Posterior cingulate gyrus (tissue), 11 donors: ENCODE measurements at regions not wholly inside any gene's neighbourhood (a gene's known extent, or its start where the extent isn't known, plus 50 kb on each side); places are given as distances from the start of the nearest gene placed in this dataset.
"Not testable (repeated sequence)": the region's sequence is repeated elsewhere in the genome, so short reads cannot be mapped to it uniquely, and the experiment has no call there.

Source experiments
- DNase-seq, 10 donors: peaks; one replicate each; pipeline versions ENCODE4 v3.0.0 to v3.0.0-alpha.2; 2020 to 2021; ENCODE audit warnings: mixed read lengths in 3 of 10
- intact Hi-C: fragments of 100-400 bp; cut with DNase I; formaldehyde crosslinking; loops from one replicate; pipeline ENCODE4 v1.15.1; 2023

GRCh38 chr6:22208026-22208425 is 88.8 kb downstream of the PRL start:
- intact Hi-C loops = no loop called here
- no peak for DNase-seq

GRCh38 chr6:22214314-22214713 is 82.5 kb downstream of the PRL start:
- intact Hi-C loops = no loop called here
- no peak for DNase-seq

GRCh38 chr6:22215474-22215873 is 81.4 kb downstream of the PRL start:
- DNase-seq, intact Hi-C loops: not testable (repeated sequence)

- intact Hi-C loops = no loop called here
- DNase-seq = no peak
These were observed 78.4 kb downstream of the PRL start for GRCh38 chr6:22218410-22218809.

GRCh38 chr6:22219925-22220324 is 76.9 kb downstream of the PRL start:
- no peak for DNase-seq
- intact Hi-C loops = no loop called here

- intact Hi-C loops = no loop called here
- no peak for DNase-seq
These were observed 75.6 kb downstream of the PRL start for GRCh38 chr6:22221211-22221610.

GRCh38 chr6:22221630-22222029 is 75.2 kb downstream of the PRL start:
- intact Hi-C loops = no loop called here
- DNase-seq = no peak

GRCh38 chr6:22222469-22222868 is 74.4 kb downstream of the PRL start:
- DNase-seq = no peak
- intact Hi-C loops = no loop called here

- intact Hi-C loops = no loop called here
- DNase-seq = no peak
These were observed 68.8 kb downstream of the PRL start for GRCh38 chr6:22227824-22228610.

- DNase-seq = no peak
- intact Hi-C loops = no loop called here
These were observed 65.8 kb downstream of the PRL start for GRCh38 chr6:22231050-22231449.

- intact Hi-C loops = no loop called here
- DNase-seq = no peak
These were observed 65.2 kb downstream of the PRL start for GRCh38 chr6:22231616-22232015.

- intact Hi-C loops = no loop called here
- peak in 1 of 10 donors; percentile 10 for DNase-seq
These were observed 60.0 kb downstream of the PRL start for GRCh38 chr6:22236626-22237414.
